Right lobe of liver (tissue), 4 donors: ENCODE measurements at regions not wholly inside any gene's neighbourhood (a gene's known extent, or its start where the extent isn't known, plus 50 kb on each side); places are given as distances from the start of the nearest gene placed in this dataset.

ENCODE experiments used
- POLR2A ChIP-seq: fragments of 450-650 bp; IDR thresholded peaks from one replicate; pipeline ENCODE4 v1.6.1; 2017; ENCODE audit warnings: antibody characterized with exemption, mild to moderate bottlenecking
- TF ChIP-seq, protein P1 (sequence below), 4 donors: fragments of 200-600 bp in 3 of 4; fragments of 450-650 bp in 1 of 4; IDR thresholded peaks; one replicate each; pipeline versions ENCODE4 v1.5.1 to v1.8.0; 2016 to 2022; ENCODE audit warnings: antibody characterized with exemption in 4 of 4, mild to moderate bottlenecking in 2 of 4
- donor health status: DM: no; HTN: no; CAD: no.
- donor health status: DM: no; HTN: no; CAD: no.
- donor health status: DM: no; HTN: yes; CAD: no.

DNA sequence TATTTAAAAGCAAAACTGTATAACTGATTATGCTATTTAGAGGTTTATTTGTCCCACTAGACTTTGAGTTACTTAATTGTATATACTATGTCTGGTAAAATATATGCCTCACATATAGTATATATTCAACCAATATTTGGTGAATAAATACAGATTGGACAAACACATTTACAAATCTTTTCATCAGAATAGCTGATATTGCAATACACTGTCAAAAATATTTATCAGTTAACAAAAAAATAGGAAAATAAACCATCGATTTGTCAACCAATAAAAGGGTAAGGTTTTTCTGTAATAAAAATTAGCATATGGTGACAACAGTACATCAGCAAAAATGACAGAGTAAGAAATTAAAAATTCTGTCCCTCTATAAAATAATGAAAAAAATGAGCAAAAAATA, 889.9 kb upstream of the INTU start:
- TF ChIP-seq, protein P1, sequence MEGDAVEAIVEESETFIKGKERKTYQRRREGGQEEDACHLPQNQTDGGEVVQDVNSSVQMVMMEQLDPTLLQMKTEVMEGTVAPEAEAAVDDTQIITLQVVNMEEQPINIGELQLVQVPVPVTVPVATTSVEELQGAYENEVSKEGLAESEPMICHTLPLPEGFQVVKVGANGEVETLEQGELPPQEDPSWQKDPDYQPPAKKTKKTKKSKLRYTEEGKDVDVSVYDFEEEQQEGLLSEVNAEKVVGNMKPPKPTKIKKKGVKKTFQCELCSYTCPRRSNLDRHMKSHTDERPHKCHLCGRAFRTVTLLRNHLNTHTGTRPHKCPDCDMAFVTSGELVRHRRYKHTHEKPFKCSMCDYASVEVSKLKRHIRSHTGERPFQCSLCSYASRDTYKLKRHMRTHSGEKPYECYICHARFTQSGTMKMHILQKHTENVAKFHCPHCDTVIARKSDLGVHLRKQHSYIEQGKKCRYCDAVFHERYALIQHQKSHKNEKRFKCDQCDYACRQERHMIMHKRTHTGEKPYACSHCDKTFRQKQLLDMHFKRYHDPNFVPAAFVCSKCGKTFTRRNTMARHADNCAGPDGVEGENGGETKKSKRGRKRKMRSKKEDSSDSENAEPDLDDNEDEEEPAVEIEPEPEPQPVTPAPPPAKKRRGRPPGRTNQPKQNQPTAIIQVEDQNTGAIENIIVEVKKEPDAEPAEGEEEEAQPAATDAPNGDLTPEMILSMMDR (IDR thresholded peaks at IDR 0.05), result no peak
- no peak for TF ChIP-seq POLR2A
